Breast epithelium (tissue), 3 donors: ENCODE measurements at regions not wholly inside any gene's neighbourhood (a gene's known extent, or its start where the extent isn't known, plus 50 kb on each side); places are given as distances from the start of the nearest gene placed in this dataset.

ENCODE experiments used
- POLR2AphosphoS5 ChIP-seq, 3 donors: sonication (generic); formaldehyde crosslinking; IDR thresholded peaks; one replicate each; pipeline ENCODE4 v1.6.1; 2017; ENCODE audit warnings: antibody characterized with exemption in 3 of 3
- TF ChIP-seq, protein P1 (sequence below), 3 donors: fragments of 450-650 bp; IDR thresholded peaks; one replicate each; pipeline ENCODE4 v1.5.1; 2016 to 2017; ENCODE audit warnings: antibody characterized with exemption in 3 of 3, mild to moderate bottlenecking in 3 of 3, moderate library complexity in 3 of 3

- TF ChIP-seq, protein P1, sequence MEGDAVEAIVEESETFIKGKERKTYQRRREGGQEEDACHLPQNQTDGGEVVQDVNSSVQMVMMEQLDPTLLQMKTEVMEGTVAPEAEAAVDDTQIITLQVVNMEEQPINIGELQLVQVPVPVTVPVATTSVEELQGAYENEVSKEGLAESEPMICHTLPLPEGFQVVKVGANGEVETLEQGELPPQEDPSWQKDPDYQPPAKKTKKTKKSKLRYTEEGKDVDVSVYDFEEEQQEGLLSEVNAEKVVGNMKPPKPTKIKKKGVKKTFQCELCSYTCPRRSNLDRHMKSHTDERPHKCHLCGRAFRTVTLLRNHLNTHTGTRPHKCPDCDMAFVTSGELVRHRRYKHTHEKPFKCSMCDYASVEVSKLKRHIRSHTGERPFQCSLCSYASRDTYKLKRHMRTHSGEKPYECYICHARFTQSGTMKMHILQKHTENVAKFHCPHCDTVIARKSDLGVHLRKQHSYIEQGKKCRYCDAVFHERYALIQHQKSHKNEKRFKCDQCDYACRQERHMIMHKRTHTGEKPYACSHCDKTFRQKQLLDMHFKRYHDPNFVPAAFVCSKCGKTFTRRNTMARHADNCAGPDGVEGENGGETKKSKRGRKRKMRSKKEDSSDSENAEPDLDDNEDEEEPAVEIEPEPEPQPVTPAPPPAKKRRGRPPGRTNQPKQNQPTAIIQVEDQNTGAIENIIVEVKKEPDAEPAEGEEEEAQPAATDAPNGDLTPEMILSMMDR (IDR thresholded peaks at IDR 0.05), result no peak
- TF ChIP-seq POLR2AphosphoS5 (IDR thresholded peaks at IDR 0.05), result no peak
Measured at GRCh38 chr5:24225051-24225450, 419.7 kb downstream of the CDH10 start.
